ENCODE measurements at regions not wholly inside any gene's neighbourhood (a gene's known extent, or its start where the extent isn't known, plus 50 kb on each side); places are given as distances from the start of the nearest gene placed in this dataset.

GRCh38 chr4:96173756-96174155 is 333.9 kb downstream of the PDHA2 start:
- DNase-seq (ENCODE audit: low read depth, low spot score): no peak

DNA sequence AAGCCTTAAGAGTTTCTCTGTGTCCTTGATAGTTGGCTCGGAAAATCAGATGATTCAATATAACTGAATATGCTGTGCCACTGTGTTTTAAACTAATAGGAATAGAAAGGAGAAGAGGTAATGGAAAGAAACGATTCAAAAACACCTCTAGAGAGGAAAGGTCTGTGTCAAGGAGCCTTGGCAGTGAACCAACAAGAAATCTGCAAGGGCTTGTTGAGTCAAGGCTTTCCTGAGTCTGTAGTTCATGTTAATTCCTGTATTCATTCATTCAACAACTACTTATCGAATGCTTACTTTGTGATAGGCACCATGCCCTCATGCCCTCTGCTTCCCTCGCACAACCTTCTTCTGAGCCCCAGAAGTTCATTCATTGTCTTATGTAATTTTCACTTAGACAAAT is 336.0 kb downstream of the PDHA2 start:
- DNase-seq (ENCODE audit: low read depth, low spot score): no peak

DNA sequence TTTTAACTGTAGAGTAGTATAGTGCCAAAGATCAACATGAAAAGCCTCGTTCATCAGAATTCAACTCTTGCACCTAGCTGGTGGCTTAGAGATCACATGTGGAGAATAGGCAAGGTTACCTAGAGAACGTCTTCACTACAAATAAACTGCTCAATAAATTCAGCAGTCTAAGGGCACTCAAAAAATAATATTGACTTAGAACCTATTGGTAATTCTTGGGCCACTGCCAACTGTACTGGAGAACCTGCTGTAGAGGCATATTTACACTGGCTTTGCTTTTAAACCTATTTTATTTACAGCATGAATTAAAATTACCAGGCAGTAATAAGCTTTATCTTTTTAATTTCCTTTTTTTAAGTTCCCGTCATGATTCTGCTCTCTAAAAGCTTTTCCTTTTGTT is 343.7 kb downstream of the PDHA2 start:
- DNase-seq (ENCODE audit: low read depth, low spot score): no peak

DNA sequence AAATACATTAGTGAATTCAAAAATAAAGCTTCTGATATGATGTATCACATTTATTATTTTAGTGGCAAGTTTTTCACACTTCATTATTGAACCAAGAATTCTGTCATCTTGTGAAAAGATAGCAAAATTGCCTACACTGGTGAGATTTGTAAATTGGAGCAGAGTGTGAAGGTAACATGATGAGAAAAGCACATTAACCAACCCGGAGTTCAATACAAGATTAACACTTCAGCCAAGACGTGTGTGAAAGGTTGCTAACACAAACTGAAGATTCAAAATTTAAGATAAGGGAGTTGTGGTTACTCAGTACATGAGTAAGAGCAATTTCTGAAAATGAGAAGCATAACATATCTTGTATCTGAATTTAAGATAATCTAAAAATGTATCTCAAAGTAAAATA is 346.7 kb downstream of the PDHA2 start:
- DNase-seq (ENCODE audit: low read depth, low spot score): no peak

GRCh38 chr4:96189761-96190160 is 349.9 kb downstream of the PDHA2 start:
- no peak for DNase-seq (ENCODE audit: low read depth, low spot score)

DNA sequence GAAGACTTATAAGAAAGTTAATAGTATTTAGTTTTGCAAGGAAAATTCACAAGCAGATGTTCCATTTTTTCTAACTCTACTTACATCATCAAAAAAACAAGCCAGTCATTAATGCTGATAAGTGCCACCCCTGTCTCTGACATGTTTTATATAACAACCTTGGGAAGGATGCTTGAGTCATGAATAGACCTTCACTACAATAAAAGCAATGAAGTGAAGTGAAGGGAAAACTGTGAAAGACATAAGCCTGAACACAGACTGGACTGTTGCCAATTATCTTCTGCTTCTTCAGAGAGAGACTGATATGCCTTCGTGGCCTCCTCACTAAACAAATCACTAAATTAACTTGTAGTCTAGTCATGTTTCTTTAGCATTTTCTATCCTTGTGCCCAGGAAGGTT is 353.2 kb downstream of the PDHA2 start:
- no peak for DNase-seq (ENCODE audit: low read depth, low spot score)

DNA sequence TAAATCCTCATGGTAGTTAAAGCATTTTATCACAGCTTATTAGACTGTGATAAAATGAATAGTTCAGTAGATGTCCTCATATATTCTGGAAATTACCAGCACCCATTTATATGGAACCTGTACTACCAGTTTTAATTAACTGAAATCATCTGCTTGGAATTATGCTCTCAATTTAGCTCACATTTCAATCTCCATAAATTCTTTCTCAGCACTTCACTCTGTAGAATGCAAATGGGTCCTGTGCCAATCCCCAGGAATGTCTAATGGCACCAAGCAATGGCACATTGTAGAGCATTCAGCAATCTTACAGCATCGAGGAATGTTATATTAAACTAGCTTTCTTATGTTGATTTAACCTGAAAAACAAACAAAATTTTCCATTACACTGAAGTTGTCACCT is 355.1 kb downstream of the PDHA2 start:
- no peak for DNase-seq (ENCODE audit: low read depth, low spot score)

GRCh38 chr4:96205143-96205936 is 365.4 kb downstream of the PDHA2 start:
- no peak for DNase-seq (ENCODE audit: low read depth, low spot score)

DNA sequence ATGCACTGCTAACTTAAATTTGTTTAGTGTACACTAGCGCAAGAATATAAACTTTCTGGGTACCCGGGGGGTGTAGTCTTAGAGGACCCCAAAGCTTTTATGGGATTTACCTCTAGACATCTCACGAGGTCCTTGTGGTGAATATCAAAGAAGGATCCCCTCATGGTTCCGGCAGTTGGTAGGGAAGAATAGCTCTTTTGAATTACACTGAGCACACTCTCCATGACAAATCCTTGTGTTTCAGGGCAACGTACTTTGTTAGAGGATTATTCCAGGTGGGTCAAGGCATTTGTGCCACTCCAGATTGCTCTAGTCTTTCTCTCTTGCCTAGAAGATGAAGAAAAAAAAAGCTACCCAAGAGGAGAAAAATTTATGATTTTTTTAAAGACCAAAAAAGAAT is 387.6 kb downstream of the PDHA2 start:
- no peak for DNase-seq (ENCODE audit: low read depth, low spot score)

- peak; percentile 44 for DNase-seq (ENCODE audit: low read depth, low spot score)
These were observed 388.6 kb downstream of the PDHA2 start for GRCh38 chr4:96228463-96228862.

GRCh38 chr4:96240041-96240440 is 400.1 kb downstream of the PDHA2 start:
- DNase-seq (ENCODE audit: low read depth, low spot score): no peak

- no peak for DNase-seq (ENCODE audit: low read depth, low spot score)
These were observed 401.9 kb downstream of the PDHA2 start for GRCh38 chr4:96241819-96242218.

GRCh38 chr4:96247096-96247495 is 407.2 kb downstream of the PDHA2 start:
- no peak for DNase-seq (ENCODE audit: low read depth, low spot score)

DNA sequence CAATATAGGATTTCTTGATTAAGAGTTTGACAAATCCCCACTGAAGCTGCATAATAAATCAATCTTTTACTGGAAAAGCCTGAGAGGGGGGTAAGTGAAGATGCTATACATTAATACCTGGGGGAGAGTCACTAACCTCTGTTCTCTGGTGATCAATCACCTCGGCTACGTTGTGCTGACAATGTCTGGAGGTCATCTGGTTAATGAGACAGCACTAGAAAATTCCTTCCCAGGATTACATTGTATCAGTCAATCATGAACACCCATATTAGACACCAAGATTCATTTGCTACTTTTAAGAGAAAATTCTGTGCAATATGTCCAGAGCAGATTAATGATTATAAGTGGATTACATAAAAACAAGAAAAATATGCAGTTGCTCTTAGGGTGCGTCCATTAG is 408.3 kb downstream of the PDHA2 start:
- DNase-seq (ENCODE audit: low read depth, low spot score): no peak

- peak; percentile 67 for DNase-seq (ENCODE audit: low read depth, low spot score)
These were observed 420.3 kb downstream of the PDHA2 start for GRCh38 chr4:96260064-96260682.

GRCh38 chr4:96262057-96262456 is 422.2 kb downstream of the PDHA2 start:
- DNase-seq (ENCODE audit: low read depth, low spot score): no peak

GRCh38 chr4:96263291-96263690 is 423.4 kb downstream of the PDHA2 start:
- no peak for DNase-seq (ENCODE audit: low read depth, low spot score)

GRCh38 chr4:96264941-96265463 is 425.1 kb downstream of the PDHA2 start:
- no peak for DNase-seq (ENCODE audit: low read depth, low spot score)

DNA sequence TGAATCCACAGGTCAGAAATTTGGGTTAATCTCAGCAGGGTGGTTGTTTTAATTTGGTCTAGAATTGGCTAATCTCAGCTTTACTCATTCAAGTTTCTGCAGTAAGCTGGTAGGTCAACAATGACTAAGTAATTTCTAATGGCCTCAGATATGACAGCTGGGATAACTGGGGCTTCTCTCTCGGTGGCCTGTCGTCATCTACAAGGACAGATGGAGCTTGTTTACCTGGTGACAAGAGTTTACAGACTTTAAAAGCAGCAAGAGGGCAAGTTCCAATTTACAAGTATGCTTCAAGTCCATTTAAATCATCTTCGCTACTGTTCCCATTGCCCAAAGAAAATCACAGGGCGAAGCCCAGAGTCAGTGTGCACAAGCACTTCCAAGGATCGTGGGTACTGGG is 453.9 kb downstream of the PDHA2 start:
- no peak for DNase-seq (ENCODE audit: low read depth, low spot score)

GRCh38 chr4:96295143-96295741 is 455.3 kb downstream of the PDHA2 start:
- DNase-seq (ENCODE audit: low read depth, low spot score): no peak

GRCh38 chr4:96301715-96302114 is 461.8 kb downstream of the PDHA2 start:
- no peak for DNase-seq (ENCODE audit: low read depth, low spot score)

- DNase-seq (ENCODE audit: low read depth, low spot score): no peak
These were observed 465.1 kb downstream of the PDHA2 start for GRCh38 chr4:96305030-96305429.

Measured in ELF-1 (cell line).